ENCODE measurements at regions not wholly inside any gene's neighbourhood (a gene's known extent, or its start where the extent isn't known, plus 50 kb on each side); places are given as distances from the start of the nearest gene placed in this dataset.

DNA sequence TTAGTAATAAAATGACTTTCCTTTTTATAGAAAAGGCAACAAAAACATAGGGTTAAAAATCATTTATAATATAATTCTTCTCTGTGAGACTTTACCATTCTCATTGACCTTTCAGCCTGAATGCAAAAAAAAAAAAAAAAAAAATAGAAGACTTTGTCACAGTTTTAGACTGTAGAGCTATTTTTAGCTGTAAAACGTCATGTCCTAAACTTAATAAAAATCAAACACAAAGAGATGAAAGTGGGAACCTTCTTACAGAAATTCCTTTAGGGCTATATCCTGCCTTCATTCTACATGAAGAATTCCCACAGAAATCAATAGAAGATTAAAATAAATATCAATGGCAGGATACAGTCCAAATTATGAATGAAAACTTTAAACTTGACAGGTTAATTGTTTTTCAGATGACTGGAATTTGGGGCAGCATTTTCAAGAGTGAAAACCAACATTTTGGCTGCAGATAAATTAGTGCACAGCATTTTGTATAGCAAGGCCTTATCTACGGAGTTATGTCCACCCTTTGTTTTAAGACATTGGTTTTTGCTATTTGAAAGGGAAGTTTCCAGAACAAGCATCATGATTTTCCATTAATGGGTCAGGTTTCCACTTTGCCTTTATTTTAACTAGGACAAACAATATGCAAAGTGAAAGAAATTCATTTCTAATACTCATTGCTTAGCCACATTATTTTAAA is 219.5 kb downstream of the SPCS3 start:
- no peak for DNase-seq (ENCODE audit: low read depth)
- TF ChIP-seq, protein P1, sequence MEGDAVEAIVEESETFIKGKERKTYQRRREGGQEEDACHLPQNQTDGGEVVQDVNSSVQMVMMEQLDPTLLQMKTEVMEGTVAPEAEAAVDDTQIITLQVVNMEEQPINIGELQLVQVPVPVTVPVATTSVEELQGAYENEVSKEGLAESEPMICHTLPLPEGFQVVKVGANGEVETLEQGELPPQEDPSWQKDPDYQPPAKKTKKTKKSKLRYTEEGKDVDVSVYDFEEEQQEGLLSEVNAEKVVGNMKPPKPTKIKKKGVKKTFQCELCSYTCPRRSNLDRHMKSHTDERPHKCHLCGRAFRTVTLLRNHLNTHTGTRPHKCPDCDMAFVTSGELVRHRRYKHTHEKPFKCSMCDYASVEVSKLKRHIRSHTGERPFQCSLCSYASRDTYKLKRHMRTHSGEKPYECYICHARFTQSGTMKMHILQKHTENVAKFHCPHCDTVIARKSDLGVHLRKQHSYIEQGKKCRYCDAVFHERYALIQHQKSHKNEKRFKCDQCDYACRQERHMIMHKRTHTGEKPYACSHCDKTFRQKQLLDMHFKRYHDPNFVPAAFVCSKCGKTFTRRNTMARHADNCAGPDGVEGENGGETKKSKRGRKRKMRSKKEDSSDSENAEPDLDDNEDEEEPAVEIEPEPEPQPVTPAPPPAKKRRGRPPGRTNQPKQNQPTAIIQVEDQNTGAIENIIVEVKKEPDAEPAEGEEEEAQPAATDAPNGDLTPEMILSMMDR (IDR thresholded peaks at IDR 0.05; ENCODE audit: insufficient read depth, low read depth, low read length, missing control alignments) = no peak
- no peak overlapping the region for H3K4me3 ChIP-seq (ENCODE audit: low read length)

DNA sequence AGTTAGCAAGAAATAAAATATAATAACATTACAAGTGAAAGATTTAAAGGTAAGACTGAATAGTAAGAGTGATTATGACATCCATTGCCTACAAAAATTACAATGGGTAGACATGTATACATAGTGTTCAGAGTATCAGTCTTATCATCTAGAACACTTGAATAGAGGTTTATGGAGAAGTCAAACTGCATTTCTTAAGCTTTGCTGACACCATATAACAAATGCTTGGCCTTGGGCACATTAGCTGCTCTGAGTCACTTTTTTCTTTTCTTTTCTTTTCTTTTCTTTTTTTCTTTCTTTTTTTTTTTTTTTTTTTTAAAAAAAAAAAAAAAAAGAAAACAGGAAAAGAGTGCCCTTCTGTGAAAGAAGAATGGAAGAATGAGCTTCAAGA is 220.0 kb downstream of the SPCS3 start:
- TF ChIP-seq, protein P1 (IDR thresholded peaks at IDR 0.05; ENCODE audit: insufficient read depth, low read depth, low read length, missing control alignments) = no peak
- peak; percentile 36 for DNase-seq (ENCODE audit: low read depth)

DNA sequence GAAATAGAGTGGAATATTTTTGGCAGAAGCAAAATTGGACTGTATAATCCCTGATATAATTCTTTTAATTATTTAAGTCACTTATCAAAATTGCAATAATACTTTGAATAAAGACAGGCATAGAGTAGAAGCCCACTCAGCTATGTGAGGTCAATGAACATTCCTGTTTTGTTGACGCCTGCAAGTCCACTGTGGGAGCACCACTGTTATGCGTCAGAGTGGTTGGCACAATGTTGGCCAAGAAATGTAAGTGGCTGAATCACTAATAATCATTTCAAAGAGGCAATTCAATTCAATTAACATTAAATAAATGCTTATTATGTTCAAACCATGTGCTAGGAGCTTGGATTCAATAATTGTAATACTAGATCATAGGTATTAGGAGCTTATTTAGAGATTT is 221.0 kb downstream of the SPCS3 start:
- peak; percentile 62 for DNase-seq (ENCODE audit: low read depth)
- H3K4me3 ChIP-seq (ENCODE audit: low read length) = no peak overlapping the region
- TF ChIP-seq, protein P1 (IDR thresholded peaks at IDR 0.05; ENCODE audit: insufficient read depth, low read depth, low read length, missing control alignments) = no peak

More for the DNA sequence above, 220.0 kb downstream of the SPCS3 start:
- no peak overlapping the region for H3K4me3 ChIP-seq (ENCODE audit: low read length)

DNA sequence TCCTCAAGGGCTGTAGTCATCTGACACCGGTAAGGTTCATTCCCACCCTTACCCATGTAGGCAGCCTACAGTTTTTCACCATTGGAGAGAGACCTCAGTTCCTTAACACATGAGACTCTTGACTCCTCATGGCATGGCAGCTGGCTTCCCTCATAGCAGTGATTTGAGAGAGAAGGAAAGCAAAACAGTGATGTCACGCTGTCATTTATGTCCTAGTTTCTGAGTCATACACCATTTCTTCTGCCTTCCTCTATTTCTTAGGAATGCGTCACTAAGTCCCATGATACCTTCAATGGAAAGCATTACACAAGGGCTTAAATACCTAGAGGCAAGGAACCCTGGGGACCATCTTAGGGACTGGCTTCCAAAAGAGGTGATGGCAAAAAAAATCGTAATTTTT is 226.1 kb downstream of the SPCS3 start:
- H3K4me3 ChIP-seq (ENCODE audit: low read length) = no peak overlapping the region
- TF ChIP-seq, protein P1 (IDR thresholded peaks at IDR 0.05; ENCODE audit: insufficient read depth, low read depth, low read length, missing control alignments) = no peak
- DNase-seq (ENCODE audit: low read depth) = no peak

DNA sequence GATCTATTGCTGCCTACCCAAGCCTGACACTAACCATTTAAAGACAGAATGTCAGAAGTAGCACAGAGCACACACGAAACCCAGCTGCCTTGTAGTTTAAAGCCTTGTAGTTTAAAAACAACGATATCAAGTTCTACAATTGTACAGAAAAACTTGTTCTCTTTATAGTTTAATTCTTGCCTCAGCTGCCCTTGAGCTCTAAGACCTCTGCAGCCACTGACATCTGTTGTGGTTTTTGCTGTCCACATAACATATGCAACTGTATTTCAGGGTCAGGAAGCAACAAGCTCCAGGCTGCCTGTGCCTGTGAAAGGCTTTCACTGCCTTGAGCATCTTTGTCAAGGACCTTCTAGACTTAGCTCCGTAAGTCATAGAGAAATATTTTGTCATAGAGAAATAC is 227.2 kb downstream of the SPCS3 start:
- TF ChIP-seq, protein P1 (IDR thresholded peaks at IDR 0.05; ENCODE audit: insufficient read depth, low read depth, low read length, missing control alignments) = no peak
- H3K4me3 ChIP-seq (ENCODE audit: low read length) = no peak overlapping the region
- DNase-seq (ENCODE audit: low read depth) = no peak

DNA sequence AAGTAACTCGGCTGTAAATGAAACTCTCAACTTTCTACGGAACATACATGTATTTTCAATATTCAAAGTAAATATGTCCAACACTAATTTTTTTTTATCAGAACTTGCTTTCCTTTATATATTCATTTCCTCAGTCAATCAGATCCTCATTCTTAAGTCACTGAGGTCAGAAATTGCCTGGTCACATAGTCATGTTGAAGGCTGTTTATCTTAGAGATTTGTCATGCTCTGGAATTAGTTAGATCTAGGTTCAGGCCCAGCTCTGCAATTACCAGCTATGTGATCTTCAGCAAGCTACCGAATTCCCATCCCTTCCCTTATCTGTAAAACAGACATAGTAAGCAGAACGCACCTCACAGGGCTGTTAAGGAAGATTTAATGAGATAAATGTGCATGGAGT is 228.8 kb downstream of the SPCS3 start:
- TF ChIP-seq, protein P1 (IDR thresholded peaks at IDR 0.05; ENCODE audit: insufficient read depth, low read depth, low read length, missing control alignments) = no peak
- peak; percentile 79 for DNase-seq (ENCODE audit: low read depth)

More for the DNA sequence above, 228.8 kb downstream of the SPCS3 start:
- H3K4me3 ChIP-seq (ENCODE audit: low read length) = no peak overlapping the region

Data from epithelial cell of esophagus (primary cell).